Left hindlimb (tissue), 1 donor: ENCODE measurements at regions not wholly inside any gene's neighbourhood (a gene's known extent, or its start where the extent isn't known, plus 50 kb on each side); places are given as distances from the start of the nearest gene placed in this dataset.
"Not testable (repeated sequence)": the region's sequence is repeated elsewhere in the genome, so short reads cannot be mapped to it uniquely, and the experiment has no call there.

Experiments
- DNase-seq: peaks from one replicate; pipeline ENCODE4 v3.0.0-alpha.2; 2018

GRCh38 chrX:5490786-5491563, 737.7 kb downstream of the NLGN4X start:
- DNase-seq, result no peak

- no peak for DNase-seq
Measured at GRCh38 chrX:5474282-5474681, 754.4 kb downstream of the NLGN4X start.

GRCh38 chrX:5458300-5458842, 770.3 kb downstream of the NLGN4X start:
- no peak for DNase-seq

- no peak for DNase-seq
Measured at GRCh38 chrX:5449323-5449722, 779.3 kb downstream of the NLGN4X start.

GRCh38 chrX:5431823-5432222, 796.8 kb downstream of the NLGN4X start:
- no peak for DNase-seq

- DNase-seq, result no peak
Measured at GRCh38 chrX:5425119-5425518, 803.5 kb downstream of the NLGN4X start.

GRCh38 chrX:5417381-5417780, 811.3 kb downstream of the NLGN4X start:
- DNase-seq, result no peak

- no peak for DNase-seq
Measured at GRCh38 chrX:5415738-5416137, 812.9 kb downstream of the NLGN4X start.

- DNase-seq, result no peak
Measured at GRCh38 chrX:5409106-5409505, 819.6 kb downstream of the NLGN4X start.

GRCh38 chrX:5402461-5402860, 826.2 kb downstream of the NLGN4X start:
- DNase-seq, result no peak

GRCh38 chrX:5399403-5399802, 829.3 kb downstream of the NLGN4X start:
- DNase-seq, result no peak

- no peak for DNase-seq
Measured at GRCh38 chrX:5397409-5397808, 831.3 kb downstream of the NLGN4X start.

GRCh38 chrX:5390376-5390775, 838.3 kb downstream of the NLGN4X start:
- DNase-seq, result no peak

GRCh38 chrX:5388087-5388486, 840.6 kb downstream of the NLGN4X start:
- DNase-seq, result no peak

GRCh38 chrX:5380426-5380825, 848.2 kb downstream of the NLGN4X start:
- no peak for DNase-seq

- DNase-seq, result no peak
Measured at GRCh38 chrX:5341902-5342301, 886.8 kb downstream of the NLGN4X start.

GRCh38 chrX:5337160-5337559, 891.5 kb downstream of the NLGN4X start:
- DNase-seq, result no peak

- no peak for DNase-seq
Measured at GRCh38 chrX:5324546-5324945, 904.1 kb downstream of the NLGN4X start.

- no peak for DNase-seq
Measured at GRCh38 chrX:5314148-5314547, 914.5 kb downstream of the NLGN4X start.

- no peak for DNase-seq
Measured at GRCh38 chrX:5307416-5307815, 921.3 kb downstream of the NLGN4X start.

GRCh38 chrX:5306654-5307121, 922.0 kb downstream of the NLGN4X start:
- DNase-seq, result no peak

- DNase-seq, result no peak
Measured at GRCh38 chrX:5305452-5305851, 923.2 kb downstream of the NLGN4X start.

- DNase-seq, result no peak
Measured at GRCh38 chrX:5295004-5295403, 933.7 kb downstream of the NLGN4X start.

- DNase-seq, result no peak
Measured at GRCh38 chrX:5290635-5291034, 938.0 kb downstream of the NLGN4X start.

- DNase-seq, result not testable (repeated sequence)
Measured at GRCh38 chrX:5289949-5290348, 938.7 kb downstream of the NLGN4X start.
